ENCODE measurements at regions not wholly inside any gene's neighbourhood (a gene's known extent, or its start where the extent isn't known, plus 50 kb on each side); places are given as distances from the start of the nearest gene placed in this dataset.
A peak's percentile ranks its signal among the peaks of the same experiment; 100 is the strongest.

DNA sequence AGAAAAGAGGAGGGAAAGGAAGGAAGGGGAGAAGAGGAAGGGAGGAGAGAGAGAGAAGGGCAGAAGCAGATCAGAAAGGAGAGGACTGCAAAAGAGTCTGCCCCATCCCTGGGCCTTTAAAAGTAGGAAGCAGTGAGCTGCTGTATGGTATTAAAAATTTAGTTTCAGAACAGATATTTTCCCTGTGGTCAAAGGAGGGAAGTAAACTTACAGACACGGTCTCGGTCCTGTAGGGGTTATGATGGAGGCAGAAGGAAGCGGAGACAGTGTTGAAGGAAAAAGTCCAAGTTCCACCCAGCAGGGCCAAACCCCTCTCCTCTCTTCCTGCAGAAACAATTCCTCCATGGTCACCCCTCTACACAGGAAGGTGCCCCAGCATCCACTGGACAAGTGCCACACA, 122.0 kb upstream of the PROK2 start:
- no peaks in the 10 kb centered on the region for H3K9me3 ChIP-seq (ENCODE audit: control insufficient read depth, low read depth, low read length)
- H3K27ac ChIP-seq (ENCODE audit: low read length): no peak overlapping the region
- H3K36me3 ChIP-seq (ENCODE audit: control insufficient read depth, insufficient read depth, low read length): no peaks in the 10 kb centered on the region
- DNase-seq: no peak
- H3K4me1 ChIP-seq (ENCODE audit: control insufficient read depth, insufficient read depth, low read length): no peaks in the 10 kb centered on the region
- WGBS (ENCODE audit: insufficient coverage, low lambda C conversion rate): no CpG with 5 or more reads among the region's 3 CpGs
- H3K27me3 ChIP-seq (ENCODE audit: control insufficient read depth, insufficient read depth, low read length): peaks cover 17% of the 10 kb centered on the region
- no peak overlapping the region for H3K4me3 ChIP-seq (ENCODE audit: low read length)

DNA sequence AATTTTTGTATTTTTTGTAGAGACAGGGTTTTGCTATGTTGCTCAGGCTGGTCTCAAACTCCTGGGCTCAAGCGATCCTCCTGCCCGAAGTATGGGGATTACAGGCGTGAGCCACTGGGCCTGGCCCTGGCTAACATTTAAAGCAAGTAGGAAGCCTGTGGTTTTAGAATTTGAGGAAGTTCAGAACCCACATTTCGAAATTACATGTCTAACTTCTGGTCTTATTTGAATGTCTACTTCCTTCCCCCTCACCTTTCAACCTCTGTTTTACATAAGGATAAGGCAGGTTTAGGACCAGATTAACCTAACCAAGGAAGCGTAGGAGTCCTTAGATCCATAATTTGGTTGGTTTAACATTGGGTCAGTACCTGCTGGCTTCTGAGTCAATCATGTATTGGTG, 120.5 kb upstream of the PROK2 start:
- no peaks in the 10 kb centered on the region for H3K4me1 ChIP-seq (ENCODE audit: control insufficient read depth, insufficient read depth, low read length)
- no peak for DNase-seq
- no CpG with 5 or more reads among the region's 5 CpGs for WGBS (ENCODE audit: insufficient coverage, low lambda C conversion rate)
- no peak overlapping the region for H3K4me3 ChIP-seq (ENCODE audit: low read length)
- H3K27me3 ChIP-seq (ENCODE audit: control insufficient read depth, insufficient read depth, low read length): peaks cover 17% of the 10 kb centered on the region
- H3K27ac ChIP-seq (ENCODE audit: low read length): no peak overlapping the region
- H3K9me3 ChIP-seq (ENCODE audit: control insufficient read depth, low read depth, low read length): no peaks in the 10 kb centered on the region
- H3K36me3 ChIP-seq (ENCODE audit: control insufficient read depth, insufficient read depth, low read length): no peaks in the 10 kb centered on the region

DNA sequence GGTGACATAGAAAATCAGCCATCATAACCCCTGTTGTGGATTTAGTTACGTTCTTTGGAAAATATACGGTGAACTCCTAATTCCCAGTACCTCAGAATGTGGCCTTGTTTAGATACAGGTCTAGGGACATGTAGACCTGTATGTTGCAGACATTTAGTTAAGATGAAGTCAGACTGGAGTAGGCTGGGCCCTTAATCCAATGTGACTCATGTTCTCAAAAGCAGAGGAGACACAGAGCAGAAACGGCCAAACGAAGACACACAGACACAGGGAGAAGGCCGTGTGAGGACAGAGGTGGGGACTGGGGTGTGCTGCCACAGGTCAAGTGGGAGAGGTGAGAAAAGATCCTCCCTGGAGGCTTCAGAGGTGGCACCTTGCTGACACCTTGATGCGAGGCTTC, 119.0 kb upstream of the PROK2 start:
- Histone ChIP-seq H3K4me3 (ENCODE audit: low read length) (no peak overlapping the region), H3K27me3 (ENCODE audit: control insufficient read depth, insufficient read depth, low read length) (peaks cover 14% of the 10 kb centered on the region), H3K36me3 (ENCODE audit: control insufficient read depth, insufficient read depth, low read length) (no peaks in the 10 kb centered on the region), H3K4me1 (ENCODE audit: control insufficient read depth, insufficient read depth, low read length) (no peaks in the 10 kb centered on the region), H3K27ac (ENCODE audit: low read length) (no peak overlapping the region), H3K9me3 (ENCODE audit: control insufficient read depth, low read depth, low read length) (no peaks in the 10 kb centered on the region)
- WGBS (ENCODE audit: insufficient coverage, low lambda C conversion rate): 100% methylated on average over 1 of the region's 6 CpGs
- no peak for DNase-seq

- WGBS (ENCODE audit: insufficient coverage, low lambda C conversion rate): no CpG with 5 or more reads among the region's 2 CpGs
- H3K4me1 ChIP-seq (ENCODE audit: control insufficient read depth, insufficient read depth, low read length): no peaks in the 10 kb centered on the region
- no peaks in the 10 kb centered on the region for H3K36me3 ChIP-seq (ENCODE audit: control insufficient read depth, insufficient read depth, low read length)
- H3K27me3 ChIP-seq (ENCODE audit: control insufficient read depth, insufficient read depth, low read length): peaks cover 8% of the 10 kb centered on the region
- no peaks in the 10 kb centered on the region for H3K9me3 ChIP-seq (ENCODE audit: control insufficient read depth, low read depth, low read length)
- no peak overlapping the region for H3K27ac ChIP-seq (ENCODE audit: low read length)
- no peak for DNase-seq
- H3K4me3 ChIP-seq (ENCODE audit: low read length): no peak overlapping the region
These were observed 118.2 kb upstream of the PROK2 start for GRCh38 chr3:71903112-71903495.

DNA sequence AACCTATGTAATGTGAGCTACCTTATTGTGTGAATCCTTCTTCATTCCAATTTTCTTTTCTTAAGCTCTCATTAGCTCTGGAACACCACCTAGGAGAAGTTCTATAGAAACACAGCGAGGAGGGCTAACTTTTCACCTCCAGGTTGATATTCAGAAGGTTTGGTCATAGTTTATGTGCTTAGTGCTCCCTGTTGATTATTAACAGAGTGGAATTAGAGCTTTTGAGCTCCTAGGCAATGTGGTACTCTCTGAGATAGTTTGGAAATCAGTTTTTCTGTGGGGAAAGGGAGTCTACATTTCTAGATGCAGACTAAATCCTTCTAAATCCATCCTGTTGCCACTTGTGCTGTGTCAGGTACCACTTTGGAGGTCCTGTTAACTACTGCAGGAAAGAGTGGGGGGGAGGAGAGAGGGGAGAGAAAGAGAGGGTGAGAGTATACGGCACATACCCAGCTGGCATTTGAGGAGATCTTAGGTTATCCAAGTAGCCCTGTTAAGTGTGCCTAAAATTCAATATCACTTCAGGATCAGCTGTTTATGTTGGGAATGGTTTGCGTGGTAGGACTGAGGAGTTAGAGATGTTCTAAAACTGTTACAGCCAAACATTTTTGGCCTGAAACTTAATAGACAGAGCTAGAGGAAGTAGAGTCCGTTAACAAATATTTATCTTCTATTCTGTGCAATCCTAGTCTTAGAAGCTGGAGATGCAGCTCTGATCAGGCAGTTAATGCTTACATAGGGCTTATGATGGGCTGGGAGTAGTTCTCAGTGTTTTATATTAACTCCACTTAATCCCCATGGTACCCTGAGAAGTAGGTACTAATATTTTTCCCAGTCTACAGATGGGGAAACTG, 117.5 kb upstream of the PROK2 start:
- Histone ChIP-seq H3K27ac (ENCODE audit: low read length) (no peak overlapping the region), H3K36me3 (ENCODE audit: control insufficient read depth, insufficient read depth, low read length) (no peaks in the 10 kb centered on the region), H3K9me3 (ENCODE audit: control insufficient read depth, low read depth, low read length) (no peaks in the 10 kb centered on the region), H3K27me3 (ENCODE audit: control insufficient read depth, insufficient read depth, low read length) (peaks cover 5% of the 10 kb centered on the region), H3K4me1 (ENCODE audit: control insufficient read depth, insufficient read depth, low read length) (no peaks in the 10 kb centered on the region), H3K4me3 (ENCODE audit: low read length) (no peak overlapping the region)
- no CpG with 5 or more reads among the region's 4 CpGs for WGBS (ENCODE audit: insufficient coverage, low lambda C conversion rate)
- peak in 1 of 2 donors; percentile 32 for DNase-seq

DNA sequence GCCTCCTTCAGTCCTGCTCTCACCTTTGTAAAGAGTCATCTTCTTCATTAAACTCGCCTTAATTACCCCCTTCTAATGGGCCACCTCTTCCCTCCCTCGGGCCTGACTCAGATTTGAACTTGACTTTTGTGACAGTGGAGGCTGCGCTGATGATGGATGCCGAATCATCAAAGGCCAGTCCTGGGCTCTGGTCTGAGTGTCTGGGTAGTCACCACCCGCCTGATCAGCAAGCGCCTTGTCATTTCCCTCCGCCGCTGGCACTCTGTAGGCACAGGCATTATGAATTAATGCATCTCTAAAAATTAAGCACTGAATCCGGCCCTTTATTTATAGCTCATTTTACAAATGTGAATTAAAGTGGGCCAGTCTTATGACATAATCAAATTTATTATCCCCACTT, 116.7 kb upstream of the PROK2 start:
- Histone ChIP-seq H3K4me1 (ENCODE audit: control insufficient read depth, insufficient read depth, low read length) (no peaks in the 10 kb centered on the region), H3K27me3 (ENCODE audit: control insufficient read depth, insufficient read depth, low read length) (peaks cover 3% of the 10 kb centered on the region), H3K9me3 (ENCODE audit: control insufficient read depth, low read depth, low read length) (no peaks in the 10 kb centered on the region), H3K36me3 (ENCODE audit: control insufficient read depth, insufficient read depth, low read length) (no peaks in the 10 kb centered on the region), H3K27ac (ENCODE audit: low read length) (no peak overlapping the region), H3K4me3 (ENCODE audit: low read length) (no peak overlapping the region)
- no peak for DNase-seq
- 100% methylated on average over 1 of the region's 9 CpGs for WGBS (ENCODE audit: insufficient coverage, low lambda C conversion rate)

DNA sequence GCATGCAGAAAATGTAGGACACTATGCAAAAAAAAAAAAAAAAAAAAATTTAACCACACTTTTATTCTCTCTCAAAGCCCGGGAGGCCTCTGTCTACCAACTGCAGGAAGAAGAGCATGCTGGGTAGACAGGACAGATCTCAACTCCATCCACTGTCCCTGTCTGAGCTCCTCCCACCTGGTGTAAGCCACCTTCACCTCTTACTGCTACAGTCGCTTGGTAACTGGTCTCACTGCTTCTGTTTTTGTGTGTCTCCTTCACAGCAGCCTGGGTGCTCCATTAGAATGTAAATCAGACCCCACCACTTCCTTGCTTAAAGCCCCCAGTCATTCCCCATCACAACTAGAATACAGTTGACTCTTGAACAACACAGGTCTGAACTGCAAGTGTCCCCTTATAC, 115.1 kb upstream of the PROK2 start:
- no peaks in the 10 kb centered on the region for H3K36me3 ChIP-seq (ENCODE audit: control insufficient read depth, insufficient read depth, low read length)
- WGBS (ENCODE audit: insufficient coverage, low lambda C conversion rate): no CpG with 5 or more reads among the region's 2 CpGs
- H3K27ac ChIP-seq (ENCODE audit: low read length): no peak overlapping the region
- H3K27me3 ChIP-seq (ENCODE audit: control insufficient read depth, insufficient read depth, low read length): peaks cover 8% of the 10 kb centered on the region
- no peaks in the 10 kb centered on the region for H3K9me3 ChIP-seq (ENCODE audit: control insufficient read depth, low read depth, low read length)
- H3K4me3 ChIP-seq (ENCODE audit: low read length): no peak overlapping the region
- DNase-seq: no peak
- no peaks in the 10 kb centered on the region for H3K4me1 ChIP-seq (ENCODE audit: control insufficient read depth, insufficient read depth, low read length)

GRCh38 chr3:71896751-71897150, 111.8 kb upstream of the PROK2 start:
- Histone ChIP-seq H3K27ac (ENCODE audit: low read length) (no peak overlapping the region), H3K4me3 (ENCODE audit: low read length) (no peak overlapping the region), H3K27me3 (ENCODE audit: control insufficient read depth, insufficient read depth, low read length) (peaks cover 9% of the 10 kb centered on the region), H3K36me3 (ENCODE audit: control insufficient read depth, insufficient read depth, low read length) (no peaks in the 10 kb centered on the region), H3K4me1 (ENCODE audit: control insufficient read depth, insufficient read depth, low read length) (no peaks in the 10 kb centered on the region), H3K9me3 (ENCODE audit: control insufficient read depth, low read depth, low read length) (no peaks in the 10 kb centered on the region)
- 80% methylated on average over 1 of the region's 4 CpGs for WGBS (ENCODE audit: insufficient coverage, low lambda C conversion rate)
- no peak for DNase-seq

GRCh38 chr3:71893702-71894479, 108.9 kb upstream of the PROK2 start:
- no CpG with 5 or more reads among the region's 6 CpGs for WGBS (ENCODE audit: insufficient coverage, low lambda C conversion rate)
- peaks cover 16% of the 10 kb centered on the region for H3K27me3 ChIP-seq (ENCODE audit: control insufficient read depth, insufficient read depth, low read length)
- H3K4me1 ChIP-seq (ENCODE audit: control insufficient read depth, insufficient read depth, low read length): no peaks in the 10 kb centered on the region
- H3K36me3 ChIP-seq (ENCODE audit: control insufficient read depth, insufficient read depth, low read length): no peaks in the 10 kb centered on the region
- no peak overlapping the region for H3K27ac ChIP-seq (ENCODE audit: low read length)
- no peak overlapping the region for H3K4me3 ChIP-seq (ENCODE audit: low read length)
- DNase-seq: no peak
- no peaks in the 10 kb centered on the region for H3K9me3 ChIP-seq (ENCODE audit: control insufficient read depth, low read depth, low read length)

GRCh38 chr3:71893122-71893521, 108.2 kb upstream of the PROK2 start:
- Histone ChIP-seq H3K27me3 (ENCODE audit: control insufficient read depth, insufficient read depth, low read length) (peaks cover 16% of the 10 kb centered on the region), H3K36me3 (ENCODE audit: control insufficient read depth, insufficient read depth, low read length) (no peaks in the 10 kb centered on the region), H3K4me1 (ENCODE audit: control insufficient read depth, insufficient read depth, low read length) (no peaks in the 10 kb centered on the region), H3K9me3 (ENCODE audit: control insufficient read depth, low read depth, low read length) (no peaks in the 10 kb centered on the region), H3K4me3 (ENCODE audit: low read length) (no peak overlapping the region), H3K27ac (ENCODE audit: low read length) (no peak overlapping the region)
- no peak for DNase-seq
- WGBS (ENCODE audit: insufficient coverage, low lambda C conversion rate): 0% methylated on average over 1 of the region's 6 CpGs
